PC-3 (cell line): ENCODE measurements at regions not wholly inside any gene's neighbourhood (a gene's known extent, or its start where the extent isn't known, plus 50 kb on each side); places are given as distances from the start of the nearest gene placed in this dataset.

Source experiments
- CTCF ChIP-seq: fragments of 300-600 bp; sonication (generic); conservative IDR thresholded peaks from 2 replicates; pipeline ENCODE4 v1.5.1; 2017; ENCODE audit warnings: antibody characterized with exemption, low read depth, mild to moderate bottlenecking, low read length
- EZH2 ChIP-seq: fragments of 300-600 bp; sonication (generic); IDR thresholded peaks from one replicate; pipeline ENCODE4 v1.6.1; 2017; ENCODE audit warnings: antibody characterized with exemption, mild to moderate bottlenecking, low read length; ENCODE audit not compliant: unreplicated experiment

GRCh38 chr21:20341431-20341830 is 656.8 kb upstream of the NCAM2 start:
- no peak for TF ChIP-seq CTCF
- no peak for TF ChIP-seq EZH2
